GM18951 (cell line): ENCODE measurements at regions not wholly inside any gene's neighbourhood (a gene's known extent, or its start where the extent isn't known, plus 50 kb on each side); places are given as distances from the start of the nearest gene placed in this dataset.

Experiments
- POLR2A ChIP-seq: IDR thresholded peaks from 4 replicates; pipeline ENCODE4 v1.6.1; 2011; ENCODE audit warnings: mild to moderate bottlenecking; ENCODE audit not compliant: insufficient read length, insufficient read depth; ENCODE audit errors: extremely low read depth
- in situ Hi-C: fragments of 300-500 bp; cut with MboI; formaldehyde crosslinking; loops from one replicate; pipeline ENCODE4 v1.12.0; 2022; ENCODE audit warnings: low sequenced_read_pairs, mixed read lengths, inconsistent platforms; ENCODE audit not compliant: unreplicated experiment

DNA sequence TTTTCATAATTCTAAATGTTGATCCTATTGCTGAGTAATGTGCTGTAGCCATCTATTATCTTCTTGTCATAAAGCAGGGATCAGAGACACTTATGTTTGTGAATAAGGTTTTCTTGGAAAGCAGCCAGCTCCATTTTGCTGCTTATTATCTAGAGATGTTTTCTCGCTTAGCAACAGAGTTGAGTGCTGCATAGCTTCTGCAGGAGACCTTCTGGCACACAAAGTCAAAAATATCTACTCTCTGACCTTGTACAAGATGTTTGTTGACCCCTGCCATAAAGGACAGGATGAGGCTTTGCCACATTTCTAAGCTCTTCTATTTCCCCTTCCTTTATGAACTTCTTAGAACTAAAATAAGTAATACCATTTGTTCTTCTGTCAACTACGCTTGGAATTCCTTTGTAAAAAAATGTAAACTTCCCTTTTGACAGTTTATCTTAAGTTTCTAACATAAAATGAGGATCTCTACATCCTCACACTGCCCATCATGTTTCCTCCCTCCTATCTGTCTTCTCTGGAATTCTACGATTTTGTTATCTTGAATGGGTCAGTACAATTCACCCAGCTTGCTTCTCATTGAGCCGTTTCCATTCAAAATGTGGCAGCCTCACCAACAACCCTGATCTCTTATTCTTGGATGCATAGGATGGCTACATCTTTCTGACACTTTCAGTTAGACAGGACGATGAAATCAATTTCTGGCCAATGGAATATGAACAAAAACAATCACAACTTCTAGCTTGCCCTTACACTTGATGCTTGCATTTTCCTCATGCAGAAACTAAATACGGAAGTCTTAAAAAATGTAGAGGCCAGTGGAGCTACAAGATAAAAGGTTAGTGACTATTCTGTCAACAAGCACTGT lies 1377.0 kb downstream of the SUCLG1 start:
- in situ Hi-C loops = no loop called here
- TF ChIP-seq POLR2A = no peak

DNA sequence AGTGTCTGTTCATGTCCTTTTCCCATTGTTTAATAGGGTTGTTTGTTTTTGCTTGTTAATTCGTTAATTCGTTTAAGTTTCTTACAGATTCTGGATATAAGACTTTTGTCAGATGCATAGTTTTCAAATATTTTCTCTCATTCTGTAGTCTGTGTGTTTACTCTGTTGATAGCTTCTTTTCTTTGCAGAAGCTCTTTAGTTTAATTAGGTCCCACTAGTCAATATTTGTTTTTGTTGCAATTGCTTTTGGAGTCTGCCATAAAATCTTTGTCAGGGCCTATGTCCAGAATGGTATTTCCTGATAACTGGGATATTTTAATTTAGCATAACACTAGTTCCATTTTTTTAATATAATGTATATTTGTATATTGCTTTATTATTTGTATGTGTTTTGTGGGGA lies 1380.1 kb downstream of the SUCLG1 start:
- no peak for TF ChIP-seq POLR2A
- in situ Hi-C loops = no loop called here

DNA sequence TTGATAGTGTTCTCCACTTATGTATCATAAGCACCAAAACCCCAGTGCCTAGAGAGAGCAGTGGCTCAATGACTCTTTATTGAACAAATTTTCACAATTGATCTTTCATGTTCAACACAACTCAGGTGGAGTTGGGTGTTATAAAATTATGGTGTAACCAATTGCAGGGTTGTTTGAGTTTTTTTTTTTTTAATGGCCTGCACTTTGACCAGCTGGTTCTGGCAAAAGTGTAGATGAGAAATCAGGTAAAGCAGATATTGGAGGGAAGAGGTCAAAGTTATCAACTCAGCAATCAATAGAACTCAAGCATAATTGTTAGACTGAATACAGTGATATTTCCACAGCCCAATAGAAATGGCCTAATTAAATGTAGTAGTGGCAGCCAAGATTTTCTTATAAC lies 1386.3 kb downstream of the SUCLG1 start:
- no peak for TF ChIP-seq POLR2A

DNA sequence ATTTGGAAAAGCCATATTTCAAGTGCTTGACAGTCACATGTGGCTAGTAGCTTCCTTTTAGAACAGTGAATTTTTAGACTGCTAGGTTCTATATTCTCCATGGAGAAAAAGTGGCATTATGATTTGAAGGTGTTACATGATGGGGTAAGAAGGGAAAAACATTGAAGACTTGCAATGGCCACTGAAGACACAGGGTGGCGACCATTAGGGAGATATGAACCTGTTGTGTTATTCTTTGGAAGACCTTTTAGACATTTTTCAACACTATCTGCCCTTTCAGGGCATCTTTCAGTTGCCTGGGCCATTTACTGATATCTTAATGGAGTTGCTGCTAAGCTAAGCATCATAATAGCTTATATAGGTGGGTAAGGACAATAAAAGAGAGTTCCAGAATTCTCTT lies 1387.2 kb downstream of the SUCLG1 start:
- TF ChIP-seq POLR2A = no peak
- in situ Hi-C loops = no loop called here

More for the DNA sequence above, 1386.3 kb downstream of the SUCLG1 start:
- in situ Hi-C loops = no loop called here

DNA sequence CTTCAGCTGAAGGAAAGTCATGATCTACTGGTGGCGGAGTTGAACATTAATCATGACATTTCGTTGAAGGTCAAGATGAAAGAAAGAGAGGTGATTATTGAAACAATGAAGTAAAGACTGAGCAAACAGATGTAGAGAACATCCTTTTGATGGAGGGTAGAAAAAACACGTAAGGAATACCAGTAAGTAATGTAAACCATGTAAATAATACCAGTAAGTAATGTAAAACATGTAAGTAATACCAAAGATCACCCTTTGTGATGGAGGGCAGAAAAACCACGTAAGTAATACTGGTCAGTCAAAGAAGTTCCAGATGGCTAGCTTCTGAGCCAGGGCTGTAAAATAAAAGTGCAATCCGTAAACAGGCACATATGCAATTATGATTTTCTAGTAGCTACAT lies 1387.7 kb downstream of the SUCLG1 start:
- in situ Hi-C loops = no loop called here
- no peak for TF ChIP-seq POLR2A

DNA sequence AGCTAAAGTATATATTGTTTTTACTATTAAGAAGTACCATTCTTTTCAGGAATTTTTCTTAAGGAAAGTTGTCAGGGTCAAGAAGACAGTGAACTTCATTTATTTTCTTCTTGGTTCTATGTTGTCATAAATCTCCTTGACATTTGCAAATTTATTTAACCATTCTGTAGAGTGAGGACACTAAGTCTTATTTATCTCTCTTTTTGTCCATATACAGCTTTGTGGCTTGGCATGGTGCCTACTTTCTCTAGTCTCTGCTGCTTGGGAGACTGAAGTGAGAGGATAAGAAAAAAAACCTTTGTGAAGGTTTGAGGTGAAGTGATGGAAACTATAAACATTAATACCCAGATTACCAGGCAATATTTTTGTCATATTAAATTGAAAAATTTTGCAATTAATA lies 1389.4 kb downstream of the SUCLG1 start:
- no peak for TF ChIP-seq POLR2A
- in situ Hi-C loops = no loop called here

DNA sequence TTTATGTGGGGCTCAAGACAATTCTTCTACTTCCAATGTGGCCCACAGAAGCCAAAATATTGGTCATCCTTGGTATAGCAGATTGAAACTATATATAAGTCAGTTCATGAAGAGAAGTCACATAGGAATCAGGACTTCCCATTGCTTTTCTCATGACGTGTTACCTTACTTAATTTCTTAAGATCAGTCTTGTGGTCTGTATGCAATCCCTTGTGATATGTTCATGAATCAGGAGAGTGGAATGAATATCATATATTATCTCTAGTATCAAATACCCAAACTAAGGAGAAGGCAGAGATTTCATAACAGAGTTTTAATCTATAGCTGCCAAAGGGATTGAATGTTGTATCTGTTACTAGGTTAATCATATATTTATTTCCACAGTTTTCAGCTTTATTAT lies 1390.4 kb downstream of the SUCLG1 start:
- no peak for TF ChIP-seq POLR2A
- in situ Hi-C loops = no loop called here

DNA sequence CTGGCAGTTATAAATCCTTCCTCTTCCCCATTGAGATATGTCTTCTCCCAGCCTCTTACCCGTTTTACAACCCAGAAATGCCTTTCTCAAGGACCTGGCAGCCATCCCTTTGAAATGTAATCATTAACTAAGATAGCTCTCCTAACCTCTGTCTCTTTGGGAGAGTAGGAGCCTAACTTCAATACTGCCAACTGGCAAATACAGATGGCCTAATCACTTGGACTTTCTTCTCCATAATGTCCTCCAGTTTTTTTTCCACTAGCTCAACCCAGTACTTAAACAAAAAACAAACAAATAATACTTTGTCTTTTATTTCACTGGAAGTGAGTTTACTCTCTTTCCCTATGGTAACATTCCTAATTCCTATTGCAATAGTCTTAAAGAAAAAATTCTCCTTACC lies 1391.1 kb downstream of the SUCLG1 start:
- TF ChIP-seq POLR2A = no peak
- in situ Hi-C loops = no loop called here

DNA sequence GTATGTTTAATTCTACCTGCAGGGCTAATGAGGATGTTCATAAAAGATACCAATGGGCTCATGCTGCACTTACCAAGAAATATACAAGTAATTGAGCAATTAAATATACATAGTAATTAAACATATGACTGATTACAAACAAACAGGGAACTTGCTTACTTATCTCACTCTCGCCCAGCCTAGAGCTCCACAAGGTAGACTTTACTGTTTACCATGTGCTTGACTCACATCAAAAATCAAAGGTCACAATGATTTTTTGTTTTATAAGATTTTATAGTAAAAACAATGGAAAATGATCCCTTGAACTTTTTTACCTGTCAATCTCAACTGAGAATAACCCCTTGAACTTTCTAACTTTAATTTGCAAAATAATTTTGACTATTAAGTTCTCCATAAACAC lies 1395.1 kb downstream of the SUCLG1 start:
- in situ Hi-C loops = no loop called here

DNA sequence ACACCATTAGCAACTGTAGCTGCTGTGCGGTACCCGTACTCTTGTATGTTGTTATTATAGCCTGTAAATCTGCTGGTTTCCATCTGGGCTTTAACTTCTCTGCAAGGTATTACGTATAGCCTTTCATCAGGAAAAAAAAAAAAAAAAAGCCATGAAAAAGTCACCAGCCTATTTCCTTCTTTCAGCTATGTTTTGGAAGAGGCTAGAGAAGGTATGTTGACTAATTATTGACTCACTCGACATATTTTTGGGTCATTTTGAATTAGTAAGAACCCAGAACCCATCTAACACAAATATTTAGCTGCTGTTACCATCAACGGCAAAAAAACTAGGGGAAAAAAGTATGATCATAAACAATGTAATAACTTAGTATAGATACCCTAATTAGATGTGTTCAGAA lies 1395.6 kb downstream of the SUCLG1 start:
- in situ Hi-C loops = no loop called here
- no peak for TF ChIP-seq POLR2A

More for the DNA sequence above, 1395.1 kb downstream of the SUCLG1 start:
- TF ChIP-seq POLR2A = no peak

DNA sequence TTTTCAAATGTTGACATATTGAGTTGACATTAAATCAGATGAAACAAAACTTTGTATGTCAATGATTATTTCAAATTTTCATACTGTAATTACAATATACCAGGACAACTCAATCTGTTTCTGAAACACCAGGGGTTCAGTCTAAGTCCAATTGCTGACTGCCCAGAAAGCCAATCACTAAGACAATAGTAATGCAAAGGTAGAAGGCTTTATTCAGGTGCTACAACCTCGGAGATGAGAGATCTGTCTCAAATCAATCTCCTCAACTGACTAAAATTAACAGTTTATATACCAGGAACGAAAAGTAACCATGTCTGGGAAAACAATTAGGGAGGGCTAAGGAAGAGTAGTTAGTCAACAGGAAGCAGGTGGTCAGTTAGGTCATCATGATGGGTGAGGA lies 1400.4 kb downstream of the SUCLG1 start:
- in situ Hi-C loops = no loop called here
- TF ChIP-seq POLR2A = no peak

DNA sequence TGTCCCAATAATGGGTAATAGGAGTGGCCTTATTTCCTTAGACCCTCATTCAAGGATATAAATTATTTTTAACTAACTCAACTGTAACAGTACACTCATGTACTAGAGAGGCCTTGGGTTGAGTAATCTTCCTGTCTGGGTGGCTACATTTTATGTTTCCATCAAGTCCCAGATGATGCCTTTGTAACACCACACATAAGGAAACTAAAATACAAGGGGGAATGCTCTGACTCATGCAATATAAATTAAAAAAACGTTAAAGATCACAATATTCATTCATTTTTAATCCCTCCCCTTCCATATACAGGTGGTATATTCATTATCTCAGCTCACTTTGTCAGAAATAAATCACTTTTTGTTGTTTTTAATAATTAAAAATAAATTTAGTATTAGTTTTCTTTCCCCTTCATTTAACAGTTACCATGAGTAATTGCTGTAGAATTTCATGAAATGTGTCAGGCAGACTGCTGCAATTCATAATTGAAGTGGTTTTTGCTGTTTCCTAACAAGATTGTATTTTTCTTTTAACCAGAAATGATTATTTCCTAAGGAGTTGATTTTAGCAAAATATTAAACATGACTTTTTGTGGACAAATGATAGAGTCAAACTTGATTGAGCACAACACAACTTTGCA lies 1403.6 kb downstream of the SUCLG1 start:
- no peak for TF ChIP-seq POLR2A
- in situ Hi-C loops = no loop called here

DNA sequence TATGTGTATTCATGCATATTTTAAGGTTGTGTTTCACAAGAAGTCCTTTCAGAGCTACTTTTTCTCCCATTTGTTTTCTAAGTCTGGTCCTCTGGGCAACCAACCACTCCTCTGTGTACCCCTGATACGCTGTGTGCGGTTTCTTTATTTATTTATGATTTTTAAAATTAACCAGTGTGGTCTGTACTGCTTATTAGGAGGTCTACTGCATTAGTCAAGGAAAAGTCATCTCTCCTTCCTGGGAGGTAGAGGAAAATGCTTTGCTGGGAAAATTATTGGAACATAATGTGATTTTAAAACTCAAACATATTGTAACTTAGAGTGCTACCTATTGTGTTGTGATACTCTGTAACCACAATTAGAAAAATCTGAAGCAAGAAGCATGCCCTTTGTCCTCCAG lies 1404.3 kb downstream of the SUCLG1 start:
- in situ Hi-C loops = no loop called here
- no peak for TF ChIP-seq POLR2A

DNA sequence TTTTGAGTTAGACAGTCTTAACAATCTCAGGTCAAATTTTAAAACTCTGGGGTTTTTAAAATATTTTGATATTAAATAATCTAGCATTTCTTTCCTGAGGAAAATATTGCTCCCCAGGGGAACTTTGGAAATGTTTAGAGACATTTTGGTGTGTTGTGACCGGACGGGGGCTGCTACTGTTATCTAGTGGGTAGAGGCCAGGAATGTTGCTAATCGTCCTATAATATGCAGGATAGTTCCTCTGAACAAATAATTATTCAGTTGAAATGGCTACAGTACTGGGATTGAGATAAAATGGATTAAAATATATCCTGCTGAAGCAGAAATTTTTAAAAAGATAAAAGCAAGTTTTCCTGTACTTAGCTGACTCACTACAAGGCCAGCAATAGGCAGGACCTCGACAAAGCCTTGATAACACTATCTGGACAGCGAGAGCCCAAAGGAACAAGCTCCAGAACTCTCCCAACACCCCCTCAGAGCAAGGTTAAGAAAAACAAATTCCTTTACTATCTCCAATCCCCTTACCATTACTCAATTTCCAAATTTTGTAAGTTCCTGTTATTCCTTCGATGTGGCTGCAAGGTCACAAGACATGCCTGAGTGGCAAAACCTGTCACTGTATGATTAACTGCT lies 1407.4 kb downstream of the SUCLG1 start:
- no peak for TF ChIP-seq POLR2A
- in situ Hi-C loops = no loop called here

DNA sequence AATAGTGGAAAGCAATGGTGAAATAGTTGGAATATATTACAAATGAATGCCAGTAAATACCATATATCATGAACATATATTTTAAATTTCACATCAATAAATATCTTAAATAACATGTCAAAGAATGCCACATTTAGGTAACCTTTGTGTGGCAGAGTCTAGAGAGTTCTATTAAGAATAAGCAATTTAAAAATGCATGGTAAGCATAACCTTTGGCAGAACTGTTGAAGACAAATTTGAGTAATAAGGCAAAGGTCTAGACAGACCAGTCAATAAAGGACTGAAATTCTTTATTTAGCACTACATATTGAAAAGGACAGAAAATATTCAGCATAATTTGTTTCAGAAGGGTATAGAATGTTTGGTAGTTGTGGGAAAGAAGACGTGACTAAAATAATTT lies 1417.0 kb downstream of the SUCLG1 start:
- TF ChIP-seq POLR2A = no peak
- in situ Hi-C loops = no loop called here
